HepG2 (cell line): ENCODE measurements at regions not wholly inside any gene's neighbourhood (a gene's known extent, or its start where the extent isn't known, plus 50 kb on each side); places are given as distances from the start of the nearest gene placed in this dataset.

Experiments
- ARID4A ChIP-seq: sonication (generic); formaldehyde crosslinking; IDR thresholded peaks from 2 replicates; pipeline ENCODE4 v1.5.0; 2020; ENCODE audit warnings: mild to moderate bottlenecking, missing genetic modification reagents, borderline replicate concordance
- HNF1A ChIP-seq, 2 experiments: sonication (generic) in 1 of 2; formaldehyde crosslinking in 1 of 2; IDR thresholded peaks; 2 replicates each; pipeline versions ENCODE4 v1.4.0 to v1.6.1; 2016 to 2020; ENCODE audit warnings: borderline replicate concordance in 1 of 2, low read depth in 1 of 2, mild to moderate bottlenecking in 1 of 2, missing genetic modification reagents in 1 of 2
- MAZ ChIP-seq, 2 experiments: sonication (generic) in 1 of 2; formaldehyde crosslinking in 1 of 2; IDR thresholded peaks; 2 replicates each; pipeline versions ENCODE4 v1.5.0 to v1.6.1; 2012 to 2020; ENCODE audit warnings: low read depth in 2 of 2, mild to moderate bottlenecking in 2 of 2, borderline replicate concordance in 1 of 2, improper control_type of control experiment in 1 of 2, low read length in 1 of 2, missing genetic modification reagents in 1 of 2, moderate library complexity in 1 of 2
- ONECUT2 ChIP-seq: sonication (generic); formaldehyde crosslinking; IDR thresholded peaks from 2 replicates; pipeline ENCODE4 v1.4.0; 2020; ENCODE audit warnings: missing genetic modification reagents
- SKI ChIP-seq: fragments of 450-650 bp; IDR thresholded peaks from one replicate; pipeline ENCODE4 v1.6.1; 2018; ENCODE audit warnings: mild to moderate bottlenecking; ENCODE audit not compliant: partially characterized antibody
- XRCC5 ChIP-seq: fragments of 200-400 bp; formaldehyde crosslinking; optimal IDR thresholded peaks from 2 replicates; pipeline ENCODE3; 2017; ENCODE audit warnings: mild to moderate bottlenecking, low read length
- ZNF333 ChIP-seq: sonication (generic); formaldehyde crosslinking; IDR thresholded peaks from 2 replicates; pipeline ENCODE4 v1.4.0; 2020; ENCODE audit warnings: mild to moderate bottlenecking, missing genetic modification reagents, borderline replicate concordance
- ZNF543 ChIP-seq: sonication (generic); formaldehyde crosslinking; IDR thresholded peaks from 2 replicates; pipeline ENCODE4 v1.4.0; 2020; ENCODE audit warnings: mild to moderate bottlenecking, missing genetic modification reagents
- ZNF556 ChIP-seq: sonication (generic); formaldehyde crosslinking; IDR thresholded peaks from 2 replicates; pipeline ENCODE4 v1.4.0; 2020; ENCODE audit warnings: mild to moderate bottlenecking, missing genetic modification reagents, borderline replicate concordance
- ZSCAN22 ChIP-seq: sonication (generic); formaldehyde crosslinking; IDR thresholded peaks from 2 replicates; pipeline ENCODE4 v1.4.0; 2020; ENCODE audit warnings: mild to moderate bottlenecking, missing genetic modification reagents
- TF ChIP-seq, protein P1 (sequence below): sonication (generic); formaldehyde crosslinking; IDR thresholded peaks from 2 replicates; pipeline ENCODE4 v1.9.0; 2021; ENCODE audit warnings: missing genetic modification reagents, mild to moderate bottlenecking, borderline replicate concordance
- TF ChIP-seq, protein P2 (sequence below): sonication (generic); formaldehyde crosslinking; IDR thresholded peaks from 2 replicates; pipeline ENCODE4 v1.5.0; 2020; ENCODE audit warnings: missing genetic modification reagents

- TF ChIP-seq HNF1A (IDR thresholded peaks at IDR 0.05; ENCODE audit: low read depth) (no peak), HNF1A (CRISPR knock-in tag; IDR thresholded peaks at IDR 0.05; ENCODE audit: borderline replicate concordance) (no peak), XRCC5 (no peak), SKI (no peak), ARID4A (no peak), ZNF333 (CRISPR knock-in tag) (no peak), ZNF556 (CRISPR knock-in tag) (no peak), ZSCAN22 (no peak), ONECUT2 (CRISPR knock-in tag) (no peak), MAZ (IDR thresholded peaks at IDR 0.05; ENCODE audit: borderline replicate concordance, low read depth, low read length) (no peak), MAZ (CRISPR knock-in tag; IDR thresholded peaks at IDR 0.05; ENCODE audit: low read depth) (no peak), ZNF543 (CRISPR knock-in tag) (no peak)
- TF ChIP-seq, protein P1, sequence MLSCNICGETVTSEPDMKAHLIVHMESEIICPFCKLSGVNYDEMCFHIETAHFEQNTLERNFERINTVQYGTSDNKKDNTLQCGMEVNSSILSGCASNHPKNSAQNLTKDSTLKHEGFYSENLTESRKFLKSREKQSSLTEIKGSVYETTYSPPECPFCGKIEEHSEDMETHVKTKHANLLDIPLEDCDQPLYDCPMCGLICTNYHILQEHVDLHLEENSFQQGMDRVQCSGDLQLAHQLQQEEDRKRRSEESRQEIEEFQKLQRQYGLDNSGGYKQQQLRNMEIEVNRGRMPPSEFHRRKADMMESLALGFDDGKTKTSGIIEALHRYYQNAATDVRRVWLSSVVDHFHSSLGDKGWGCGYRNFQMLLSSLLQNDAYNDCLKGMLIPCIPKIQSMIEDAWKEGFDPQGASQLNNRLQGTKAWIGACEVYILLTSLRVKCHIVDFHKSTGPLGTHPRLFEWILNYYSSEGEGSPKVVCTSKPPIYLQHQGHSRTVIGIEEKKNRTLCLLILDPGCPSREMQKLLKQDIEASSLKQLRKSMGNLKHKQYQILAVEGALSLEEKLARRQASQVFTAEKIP (CRISPR knock-in tag), result no peak
- TF ChIP-seq, protein P2, sequence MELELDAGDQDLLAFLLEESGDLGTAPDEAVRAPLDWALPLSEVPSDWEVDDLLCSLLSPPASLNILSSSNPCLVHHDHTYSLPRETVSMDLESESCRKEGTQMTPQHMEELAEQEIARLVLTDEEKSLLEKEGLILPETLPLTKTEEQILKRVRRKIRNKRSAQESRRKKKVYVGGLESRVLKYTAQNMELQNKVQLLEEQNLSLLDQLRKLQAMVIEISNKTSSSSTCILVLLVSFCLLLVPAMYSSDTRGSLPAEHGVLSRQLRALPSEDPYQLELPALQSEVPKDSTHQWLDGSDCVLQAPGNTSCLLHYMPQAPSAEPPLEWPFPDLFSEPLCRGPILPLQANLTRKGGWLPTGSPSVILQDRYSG (CRISPR knock-in tag), result no peak
These were observed 88.8 kb upstream of the PDE4B start (continued) for GRCh38 chr1:65703853-65704252.
